GM18858 (cell line): ENCODE measurements at regions not wholly inside any gene's neighbourhood (a gene's known extent, or its start where the extent isn't known, plus 50 kb on each side); places are given as distances from the start of the nearest gene placed in this dataset.

ENCODE experiments used
- ATAC-seq: cut with Tn5 transposase; IDR thresholded peaks from one replicate; pipeline ENCODE4 v1.9.1; 2021; ENCODE audit not compliant: unreplicated experiment

DNA sequence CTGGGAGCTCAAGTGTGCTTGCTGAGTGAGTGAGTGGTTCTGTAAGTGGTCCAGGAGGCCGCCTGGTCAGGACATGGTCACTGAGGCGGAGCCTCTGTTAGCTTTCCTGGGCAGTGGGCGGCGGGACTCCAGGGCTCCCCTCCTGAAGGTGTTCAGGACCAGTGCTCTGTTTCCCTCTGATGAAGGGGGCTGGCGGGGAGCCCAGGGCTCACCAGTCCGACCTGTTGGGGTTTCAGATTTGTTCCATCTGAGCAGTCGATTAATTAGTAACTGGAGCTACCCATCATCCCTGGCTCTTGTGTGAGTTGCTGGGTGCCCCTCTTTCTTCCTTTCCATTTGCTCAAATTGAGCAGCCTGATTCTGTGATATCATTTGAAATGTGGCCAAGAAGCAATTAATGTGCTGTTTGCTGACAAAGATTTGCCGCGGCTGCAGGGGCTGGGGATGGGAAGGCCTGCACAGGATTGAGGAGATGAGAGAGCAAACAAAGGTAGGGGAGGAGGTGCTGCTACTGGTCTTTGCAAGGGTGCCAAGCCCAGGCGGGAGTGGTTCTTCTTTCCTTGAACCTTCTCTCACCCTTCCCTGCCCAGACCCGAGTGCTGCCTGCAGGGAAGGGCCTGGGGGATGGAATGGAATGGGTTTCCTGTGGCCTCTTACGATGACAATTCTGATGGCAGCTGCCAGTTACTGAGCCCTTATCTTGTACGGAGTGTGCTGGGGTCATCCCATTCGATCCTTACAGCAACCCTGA, 92.8 kb upstream of the PITX1 start:
- ATAC-seq, result no peak

- no peak for ATAC-seq
Observed at GRCh38 chr5:135124724-135125123, 90.7 kb upstream of the PITX1 start.

DNA sequence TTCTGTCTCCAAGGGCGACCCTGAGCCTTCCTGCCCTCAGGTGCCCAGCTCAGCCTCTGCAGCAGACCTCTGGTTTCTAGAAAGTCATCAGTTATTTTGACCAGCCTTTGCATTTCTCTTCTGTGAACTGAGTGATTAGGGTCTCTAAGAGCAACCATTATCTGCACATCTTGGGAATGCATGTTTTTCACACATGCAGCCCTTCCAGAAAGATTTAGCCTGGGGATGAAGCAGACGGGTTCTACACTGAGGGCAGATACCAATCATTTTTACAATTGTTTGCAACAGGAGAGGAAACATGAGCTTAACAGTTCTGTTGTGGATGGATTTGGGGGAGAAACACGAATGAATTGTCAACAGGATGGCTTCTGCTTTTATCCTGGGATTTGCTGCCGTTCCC, 90.1 kb upstream of the PITX1 start:
- ATAC-seq, result no peak

GRCh38 chr5:135122797-135123196, 88.8 kb upstream of the PITX1 start:
- ATAC-seq, result no peak

GRCh38 chr5:135120951-135121350, 86.9 kb upstream of the PITX1 start:
- ATAC-seq, result no peak

DNA sequence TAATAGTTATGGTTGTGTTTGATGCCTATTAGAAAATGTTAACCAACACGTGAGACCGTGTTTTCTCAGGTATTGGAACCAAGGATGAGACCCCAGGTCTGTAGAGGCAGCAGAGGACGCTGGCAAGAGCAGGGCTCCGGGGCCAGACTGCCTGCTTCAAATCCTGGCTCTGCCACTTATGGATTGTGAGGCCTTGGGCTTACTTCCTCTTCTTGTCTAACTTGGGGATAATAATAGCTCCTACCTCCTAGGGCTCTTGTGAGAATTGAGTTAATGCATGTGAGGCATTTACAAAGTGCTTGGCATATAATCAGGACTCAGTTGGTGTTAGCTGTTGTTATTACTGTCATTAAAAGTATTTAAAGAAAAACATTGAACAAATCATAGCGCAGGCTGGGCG, 85.5 kb upstream of the PITX1 start:
- ATAC-seq, result no peak

DNA sequence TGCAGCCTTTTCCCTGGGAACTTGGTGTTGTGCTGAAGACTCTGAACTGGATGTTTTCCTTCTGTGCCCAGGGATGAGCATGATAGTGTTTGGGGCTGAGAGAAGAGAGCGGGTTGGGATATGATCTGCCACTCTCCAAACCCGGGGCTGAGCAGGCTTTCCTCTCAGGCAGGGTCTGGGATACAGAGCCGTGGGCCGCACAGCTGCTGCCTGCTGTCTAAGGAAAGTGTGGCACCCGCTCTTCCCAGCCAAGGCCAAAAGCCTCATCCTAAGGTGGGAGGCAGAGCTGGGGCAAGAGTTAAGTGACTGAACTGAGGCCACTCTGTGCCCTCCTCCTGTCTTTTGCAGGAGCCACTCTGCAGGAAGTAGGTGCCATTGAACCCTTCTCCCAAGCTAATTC, 83.6 kb upstream of the PITX1 start:
- ATAC-seq, result no peak

GRCh38 chr5:135116160-135116561, 82.1 kb upstream of the PITX1 start:
- no peak for ATAC-seq

DNA sequence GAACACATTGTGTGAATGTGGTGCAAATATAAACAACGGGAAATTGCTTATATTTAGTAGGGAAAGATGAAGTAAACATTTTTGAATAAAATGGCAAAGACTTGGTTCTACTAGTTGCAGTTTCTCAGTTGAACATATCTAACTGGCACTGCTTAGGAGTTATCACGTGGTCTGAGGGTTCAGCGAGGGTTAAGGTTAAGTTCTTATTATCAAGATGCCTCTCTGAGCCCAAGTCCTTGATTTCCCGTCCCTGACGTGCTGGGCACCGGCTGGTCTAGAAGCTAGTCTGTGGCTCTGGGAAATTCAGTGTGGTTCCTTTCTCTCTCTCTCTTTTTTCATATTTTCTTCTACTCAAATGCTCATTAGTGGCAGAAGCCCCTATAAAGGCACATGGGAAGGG, 81.6 kb upstream of the PITX1 start:
- no peak for ATAC-seq

DNA sequence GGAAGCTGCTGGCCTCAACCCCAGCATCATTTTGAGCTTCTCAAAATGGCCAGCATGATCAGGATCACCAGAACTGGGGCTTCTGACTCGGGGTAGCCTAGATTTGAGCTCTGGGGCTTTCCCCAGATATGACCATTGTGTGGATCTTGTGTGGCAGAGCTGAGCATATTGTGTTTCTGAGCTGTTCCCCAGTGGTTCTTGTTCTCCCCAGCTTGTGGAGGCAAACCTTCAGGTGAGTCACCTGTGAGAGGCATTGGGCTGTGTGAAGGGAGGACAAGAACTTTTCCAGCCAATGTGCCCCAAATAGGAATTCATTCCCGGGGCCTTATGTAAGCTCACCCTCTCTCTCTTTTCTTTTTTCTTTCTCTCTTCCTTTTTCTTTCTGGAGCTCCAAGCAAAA, 80.7 kb upstream of the PITX1 start:
- no peak for ATAC-seq

DNA sequence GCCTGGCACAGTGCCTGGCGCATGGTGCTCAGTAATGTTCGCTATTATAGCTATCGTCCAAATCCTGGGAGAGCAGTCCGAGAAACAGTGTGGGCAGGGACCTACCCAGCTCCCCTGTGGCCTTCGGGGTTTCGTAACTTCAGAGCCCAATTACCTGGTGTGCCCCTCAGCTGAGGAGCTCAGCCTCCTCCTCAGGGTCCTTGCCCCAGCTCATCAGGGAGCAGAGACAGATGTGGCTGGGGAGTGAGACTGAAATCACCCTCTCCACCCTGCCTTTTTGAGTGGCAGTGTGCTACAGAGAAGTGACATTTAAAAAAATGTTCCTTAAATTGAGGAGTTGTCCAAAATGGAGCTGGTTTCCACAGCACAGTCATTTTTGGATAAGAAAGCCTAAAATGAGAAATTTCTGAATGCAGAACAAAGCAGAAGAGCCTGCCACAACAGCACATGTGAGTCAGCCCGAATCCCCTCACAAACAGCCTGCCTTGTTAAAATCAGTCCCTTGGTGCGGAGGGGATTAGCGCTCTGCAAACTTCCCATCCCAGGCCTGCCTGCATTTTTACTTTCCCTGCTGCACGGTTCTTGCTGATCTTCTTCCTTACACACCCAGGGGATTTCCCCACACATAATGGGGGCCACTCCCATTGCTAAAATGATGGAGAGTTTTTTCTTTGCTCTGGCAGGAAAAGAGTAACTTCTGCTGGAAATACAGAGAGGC, 78.1 kb upstream of the PITX1 start:
- no peak for ATAC-seq

GRCh38 chr5:135110785-135111596, 77.0 kb upstream of the PITX1 start:
- no peak for ATAC-seq

- no peak for ATAC-seq
Observed at GRCh38 chr5:135108992-135109391, 75.0 kb upstream of the PITX1 start.

GRCh38 chr5:135108569-135108968, 74.5 kb upstream of the PITX1 start:
- ATAC-seq, result no peak

GRCh38 chr5:135107986-135108385, 74.0 kb upstream of the PITX1 start:
- ATAC-seq, result no peak

DNA sequence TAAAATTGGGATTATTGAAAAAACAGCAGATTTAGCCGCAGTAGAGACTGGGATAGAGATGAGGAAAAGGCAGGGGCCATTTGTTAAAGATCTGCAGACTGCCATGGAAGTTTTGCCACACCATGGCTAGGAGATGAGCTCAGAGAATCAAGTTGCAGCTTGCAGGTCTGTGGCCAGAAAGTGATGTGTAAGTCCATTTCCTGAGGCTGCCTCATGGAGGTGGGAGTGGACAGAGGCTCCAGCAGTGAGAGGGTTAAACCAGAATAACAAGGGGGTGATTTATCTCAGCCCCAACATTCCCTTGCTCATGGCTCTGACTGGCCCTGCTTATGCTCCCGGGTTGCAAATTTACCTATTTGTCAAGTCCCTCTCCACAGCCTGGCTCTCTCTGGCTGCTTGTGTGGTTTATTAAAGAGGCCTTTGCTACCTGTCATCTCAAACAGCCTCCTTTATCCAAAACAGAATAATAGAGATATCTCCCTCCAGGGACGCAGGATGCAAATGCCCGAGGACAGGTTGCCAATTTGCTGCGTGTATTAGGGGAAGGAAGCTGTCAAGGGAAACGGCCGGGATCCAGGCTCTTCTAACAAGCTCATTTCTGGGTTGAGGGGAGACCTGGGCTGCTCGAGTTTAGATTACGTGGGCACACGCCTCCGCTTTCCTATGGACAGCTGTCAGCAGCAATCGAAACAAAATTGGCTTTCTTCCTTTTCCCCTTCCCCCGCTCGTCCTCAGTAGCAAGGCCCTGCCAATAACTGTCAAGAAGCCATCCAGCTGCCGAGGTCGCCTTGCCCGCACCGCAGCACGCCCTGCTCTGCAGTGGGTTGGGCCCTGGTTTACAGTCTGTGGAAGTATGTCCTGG, 72.8 kb upstream of the PITX1 start:
- no peak for ATAC-seq

GRCh38 chr5:135106136-135106535, 72.1 kb upstream of the PITX1 start:
- ATAC-seq, result no peak

GRCh38 chr5:135105105-135105484, 71.1 kb upstream of the PITX1 start:
- no peak for ATAC-seq

DNA sequence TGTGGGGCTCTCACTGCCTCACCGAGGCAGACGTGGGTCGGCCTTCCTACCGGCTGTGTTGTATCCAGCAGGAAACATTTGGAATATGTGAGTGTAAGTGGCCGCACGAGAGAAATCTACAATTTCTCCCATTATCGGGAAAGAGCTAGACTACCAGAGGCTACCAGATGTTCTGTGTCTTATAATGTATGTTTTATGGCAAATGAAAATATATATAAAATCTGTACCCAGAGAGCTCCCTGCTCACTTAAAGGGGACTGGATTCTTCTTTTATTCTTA, 69.5 kb upstream of the PITX1 start:
- no peak for ATAC-seq

DNA sequence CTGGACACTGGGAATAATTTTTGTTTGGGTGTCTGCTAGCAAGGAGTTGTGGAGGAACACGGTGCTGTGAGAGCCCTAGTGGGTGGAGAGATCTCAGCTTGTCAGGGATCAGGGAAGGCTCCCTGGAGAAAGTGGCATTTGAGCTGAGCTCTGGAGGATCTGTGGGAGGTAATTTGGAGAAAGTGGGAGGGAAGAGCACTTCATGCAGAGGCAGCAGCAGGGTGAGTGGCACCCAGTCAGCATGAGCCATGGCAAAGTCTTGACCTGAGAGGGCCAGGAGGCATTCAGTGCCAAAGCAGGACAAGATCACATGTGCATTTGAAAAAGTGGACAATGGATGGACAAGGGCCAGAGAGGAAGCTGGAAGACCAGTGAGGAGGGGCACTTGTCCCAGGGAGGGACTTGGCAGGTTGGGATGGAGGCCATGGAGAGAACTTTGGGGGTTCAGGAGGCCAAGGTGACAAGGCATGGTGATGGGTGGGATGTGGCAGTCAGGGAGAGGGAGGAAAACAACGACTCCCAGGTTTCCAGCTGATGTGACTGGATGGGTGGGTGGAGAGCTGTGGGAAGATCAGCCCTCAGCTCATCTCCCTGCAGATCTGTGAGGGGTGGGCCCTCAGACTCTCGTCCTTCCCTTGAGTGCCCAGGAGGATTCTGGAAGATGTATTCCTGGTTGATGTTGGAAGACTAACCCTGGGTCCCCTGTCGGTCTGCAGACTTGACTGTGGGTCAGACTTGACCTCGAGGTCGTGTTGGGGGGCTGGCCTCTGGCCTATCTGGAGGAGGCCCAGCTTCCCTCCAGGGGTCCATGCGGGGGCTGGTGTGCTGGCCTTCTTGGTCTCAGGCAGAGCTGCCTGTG, 68.9 kb upstream of the PITX1 start:
- no peak for ATAC-seq
